ENCODE measurements at regions not wholly inside any gene's neighbourhood (a gene's known extent, or its start where the extent isn't known, plus 50 kb on each side); places are given as distances from the start of the nearest gene placed in this dataset.

GRCh38 chr2:223545830-223546229 lies 56.3 kb downstream of the SCG2 start:
- Mint-ChIP-seq H3K36me3 (no peaks in the 10 kb centered on the region), H3K4me1 (no peaks in the 10 kb centered on the region), H3K9me3 (no peaks in the 10 kb centered on the region), H3K27ac (no peak overlapping the region), H3K4me3 (no peak overlapping the region), H3K27me3 (ENCODE audit: low read depth in 2 of 2) (no peaks in the 10 kb centered on the region)
- 75% methylated on average over 2 of the region's 2 CpGs for WGBS (ENCODE audit: insufficient coverage)
- TF ChIP-seq CTCF (IDR thresholded peaks at IDR 0.05), result no peak
- intact Hi-C loops (cut with micrococcal nuclease), result no loop called here
- ATAC-seq (no peak), DNase-seq (no peak)
- Histone ChIP-seq H3K4me3 (ENCODE audit: low read length) (no peak overlapping the region), H3K9me3 (ENCODE audit: control insufficient read depth, insufficient read depth, low read length) (no peaks in the 10 kb centered on the region), H3K27me3 (ENCODE audit: control insufficient read depth, insufficient read depth, low read length) (no peaks in the 10 kb centered on the region), H3K27ac (ENCODE audit: low read length) (no peak overlapping the region), H3K4me1 (ENCODE audit: control insufficient read depth, insufficient read depth, low read length) (no peaks in the 10 kb centered on the region), H3K36me3 (ENCODE audit: control insufficient read depth, insufficient read depth, low read length) (no peaks in the 10 kb centered on the region)
